ENCODE measurements at regions not wholly inside any gene's neighbourhood (a gene's known extent, or its start where the extent isn't known, plus 50 kb on each side); places are given as distances from the start of the nearest gene placed in this dataset.

- no peak for DNase-seq
These were observed 374.2 kb downstream of the TDRD15 start for GRCh38 chr2:21498016-21498415.

- no peak for DNase-seq
These were observed 376.7 kb downstream of the TDRD15 start for GRCh38 chr2:21500401-21500945.

- DNase-seq: peak in 1 of 51 donors; percentile 1
These were observed 377.7 kb downstream of the TDRD15 start for GRCh38 chr2:21501376-21502027.

- no peak for DNase-seq
These were observed 392.1 kb downstream of the TDRD15 start for GRCh38 chr2:21515903-21516302.

GRCh38 chr2:21519412-21519811 lies 395.6 kb downstream of the TDRD15 start:
- DNase-seq: no peak

GRCh38 chr2:21519821-21520220 lies 396.1 kb downstream of the TDRD15 start:
- no peak for DNase-seq

GRCh38 chr2:21535826-21536225 lies 412.1 kb downstream of the TDRD15 start:
- no peak for DNase-seq

GRCh38 chr2:21539685-21540084 lies 415.9 kb downstream of the TDRD15 start:
- no peak for DNase-seq

- no peak for DNase-seq
These were observed 419.9 kb downstream of the TDRD15 start for GRCh38 chr2:21543630-21544029.

GRCh38 chr2:21544392-21544791 lies 420.6 kb downstream of the TDRD15 start:
- DNase-seq: no peak

GRCh38 chr2:21552981-21553380 lies 429.2 kb downstream of the TDRD15 start:
- no peak for DNase-seq

GRCh38 chr2:21559351-21559750 lies 435.6 kb downstream of the TDRD15 start:
- DNase-seq: no peak

- no peak for DNase-seq
These were observed 438.2 kb downstream of the TDRD15 start for GRCh38 chr2:21561965-21562364.

GRCh38 chr2:21567395-21567794 lies 443.6 kb downstream of the TDRD15 start:
- DNase-seq: no peak

- DNase-seq: no peak
These were observed 447.9 kb downstream of the TDRD15 start for GRCh38 chr2:21571686-21572085.

- DNase-seq: no peak
These were observed 456.6 kb downstream of the TDRD15 start for GRCh38 chr2:21580391-21580790.

- no peak for DNase-seq
These were observed 462.1 kb downstream of the TDRD15 start for GRCh38 chr2:21585881-21586280.

GRCh38 chr2:21590026-21590690 lies 466.4 kb downstream of the TDRD15 start:
- DNase-seq: no peak

- no peak for DNase-seq
These were observed 468.2 kb downstream of the TDRD15 start for GRCh38 chr2:21591926-21592325.

- DNase-seq: no peak
These were observed 475.6 kb downstream of the TDRD15 start for GRCh38 chr2:21599417-21599816.

- DNase-seq: no peak
These were observed 479.0 kb downstream of the TDRD15 start for GRCh38 chr2:21602789-21603188.

GRCh38 chr2:21607572-21607971 lies 483.8 kb downstream of the TDRD15 start:
- no peak for DNase-seq

- no peak for DNase-seq
These were observed 486.5 kb downstream of the TDRD15 start for GRCh38 chr2:21610304-21610703.

All from hypothalamus (tissue), 51 donors.